CD4-positive, alpha-beta T cell (primary cell): ENCODE measurements at regions not wholly inside any gene's neighbourhood (a gene's known extent, or its start where the extent isn't known, plus 50 kb on each side); places are given as distances from the start of the nearest gene placed in this dataset.

Source experiments
- ATAC-seq: fragments of 200-7000 bp; cut with Tn5 transposase; one replicate; pipeline ENCODE4 v1.10.0; 2022; ENCODE audit warnings: mild to moderate bottlenecking; ENCODE audit not compliant: poor library complexity
- CTCF ChIA-PET: fragments of 350-600 bp; sonication (Branson Sonifier 250); formaldehyde crosslinking; loops from one replicate; lab custom pipeline; 2021; ENCODE audit warnings: antibody characterized with exemption, inconsistent platforms; lab: Charles Lee
- POLR2A ChIA-PET: fragments of 350-600 bp; sonication (Branson Sonifier 250); formaldehyde crosslinking; loops from one replicate; lab custom pipeline; 2021; ENCODE audit warnings: antibody characterized with exemption, inconsistent platforms; lab: Charles Lee
- DNase-seq, 14 experiments: peaks; one replicate each; pipeline ENCODE4 v3.0.0-alpha.2; 2013 to 2020; ENCODE audit warnings: mixed read lengths in 2 of 14
- H3K27ac ChIP-seq, 2 donors: one replicate each; pipeline versions ENCODE4 v1.5.1 to v1.7.0; 2013; ENCODE audit warnings: low read length in 2 of 2, low read depth in 1 of 2, mild to moderate bottlenecking in 1 of 2
- H3K27me3 ChIP-seq, 2 experiments: 1 replicate in 1 of 2; 2 replicates in 1 of 2; pipeline versions ENCODE4 v1.6.1 to v1.7.0; 2013; ENCODE audit warnings: low read length in 2 of 2, control low read depth in 1 of 2, mild to moderate bottlenecking in 1 of 2, moderate library complexity in 1 of 2; ENCODE audit not compliant: insufficient read depth in 2 of 2, control insufficient read depth in 1 of 2
- H3K36me3 ChIP-seq: one replicate; pipeline ENCODE4 v1.6.1; 2013; ENCODE audit warnings: low read length, control low read depth; ENCODE audit not compliant: insufficient read depth
- H3K4me1 ChIP-seq: one replicate; pipeline ENCODE4 v1.6.1; 2013; ENCODE audit warnings: low read length, control low read depth; ENCODE audit not compliant: insufficient read depth
- H3K4me3 ChIP-seq: one replicate; pipeline ENCODE4 v1.5.1; 2013; ENCODE audit warnings: mild to moderate bottlenecking, low read length, moderate library complexity
- H3K9me3 ChIP-seq, 2 experiments: 1 replicate in 1 of 2; 2 replicates in 1 of 2; pipeline versions ENCODE4 v1.6.1 to v1.7.0; 2013; ENCODE audit warnings: low read length in 2 of 2, mild to moderate bottlenecking in 2 of 2, control low read depth in 1 of 2, moderate library complexity in 1 of 2; ENCODE audit not compliant: control insufficient read depth in 1 of 2, insufficient read depth in 1 of 2
- H3K27ac Mint-ChIP-seq: one replicate; pipeline ENCODE4 v1.8.0; 2020; ENCODE audit warnings: mixed read lengths
- H3K27me3 Mint-ChIP-seq: one replicate; pipeline ENCODE4 v1.8.0; 2021; ENCODE audit warnings: mixed read lengths
- H3K36me3 Mint-ChIP-seq: one replicate; pipeline ENCODE4 v1.8.0; 2021; ENCODE audit warnings: low read depth, mixed read lengths
- H3K4me1 Mint-ChIP-seq: one replicate; pipeline ENCODE4 v1.8.0; 2021; ENCODE audit warnings: low read depth, mixed read lengths
- H3K4me3 Mint-ChIP-seq: one replicate; pipeline ENCODE4 v1.8.0; 2020; ENCODE audit warnings: mild to moderate bottlenecking, mixed read lengths
- H3K9me3 Mint-ChIP-seq: one replicate; pipeline ENCODE4 v1.8.0; 2020; ENCODE audit warnings: mixed read lengths
- CTCF ChIP-seq: fragments of 200-600 bp; IDR thresholded peaks from one replicate; pipeline ENCODE4 v1.8.0; 2022; ENCODE audit warnings: antibody characterized with exemption, mild to moderate bottlenecking
- intact Hi-C, 2 experiments: fragments of 100-400 bp; cut with DNase I in 1 of 2; cut with micrococcal nuclease in 1 of 2; formaldehyde crosslinking; loops; one replicate each; pipeline versions ENCODE4 v1.15.1 to v1.9.0; 2023 to 2025; cut with DNase I, micrococcal nuclease

- H3K4me1 Mint-ChIP-seq = no peaks in the 10 kb centered on the region
- ATAC-seq (no peak), DNase-seq (no peak)
- CTCF ChIA-PET = no interaction called here
- Histone ChIP-seq H3K9me3 (no peaks in the 10 kb centered on the region), H3K27ac (no peak overlapping the region), H3K4me1 (no peaks in the 10 kb centered on the region), H3K36me3 (no peaks in the 10 kb centered on the region), H3K4me3 (no peak overlapping the region), H3K27me3 (no peaks in the 10 kb centered on the region)
- intact Hi-C loops = no loop called here
- TF ChIP-seq CTCF = no peak
- no peaks in the 10 kb centered on the region for H3K9me3 Mint-ChIP-seq
- no peaks in the 10 kb centered on the region for H3K36me3 Mint-ChIP-seq
- H3K27me3 Mint-ChIP-seq = peaks cover 17% of the 10 kb centered on the region
- no peak overlapping the region for H3K27ac Mint-ChIP-seq
- no peak overlapping the region for H3K4me3 Mint-ChIP-seq
- POLR2A ChIA-PET = no interaction called here
Observed at GRCh38 chr19:32234663-32235217, 110.7 kb upstream of the ZNF507 start.

GRCh38 chr19:32238076-32238475 is 107.3 kb upstream of the ZNF507 start:
- Histone ChIP-seq H3K36me3 (no peaks in the 10 kb centered on the region), H3K27ac (no peak overlapping the region), H3K4me1 (no peaks in the 10 kb centered on the region), H3K27me3 (no peaks in the 10 kb centered on the region), H3K4me3 (no peak overlapping the region), H3K9me3 (no peaks in the 10 kb centered on the region)
- H3K4me1 Mint-ChIP-seq = no peaks in the 10 kb centered on the region
- intact Hi-C loops = no loop called here
- ATAC-seq = no peak
- H3K9me3 Mint-ChIP-seq = no peaks in the 10 kb centered on the region
- peaks cover 5% of the 10 kb centered on the region for H3K27me3 Mint-ChIP-seq
- TF ChIP-seq CTCF = no peak
- no peak overlapping the region for H3K4me3 Mint-ChIP-seq
- peak in 1 of 14 experiments; percentile 7 for DNase-seq
- CTCF ChIA-PET = no interaction called here
- POLR2A ChIA-PET = no interaction called here
- H3K36me3 Mint-ChIP-seq = no peaks in the 10 kb centered on the region
- H3K27ac Mint-ChIP-seq = no peak overlapping the region

- DNase-seq (no peak), ATAC-seq (no peak)
- Mint-ChIP-seq H3K9me3 (no peaks in the 10 kb centered on the region), H3K27me3 (no peaks in the 10 kb centered on the region), H3K27ac (no peak overlapping the region), H3K4me3 (no peak overlapping the region), H3K4me1 (no peaks in the 10 kb centered on the region), H3K36me3 (no peaks in the 10 kb centered on the region)
- no peak for TF ChIP-seq CTCF
- H3K27ac ChIP-seq = no peak overlapping the region
- H3K36me3 ChIP-seq = no peaks in the 10 kb centered on the region
- H3K27me3 ChIP-seq = no peaks in the 10 kb centered on the region
- CTCF ChIA-PET = no interaction called here
- POLR2A ChIA-PET = no interaction called here
- H3K4me1 ChIP-seq = no peaks in the 10 kb centered on the region
- peaks cover 0 to 6% of the 10 kb centered on the region in 2 experiments for H3K9me3 ChIP-seq
- intact Hi-C loops = no loop called here
- H3K4me3 ChIP-seq = no peak overlapping the region
Observed at GRCh38 chr19:32240316-32240715, 105.1 kb upstream of the ZNF507 start.
